ENCODE measurements at regions not wholly inside any gene's neighbourhood (a gene's known extent, or its start where the extent isn't known, plus 50 kb on each side); places are given as distances from the start of the nearest gene placed in this dataset.

- no peak for TF ChIP-seq CTCF (IDR thresholded peaks at IDR 0.05; ENCODE audit: insufficient read depth, low read length)
- TF ChIP-seq REST (IDR thresholded peaks at IDR 0.05; ENCODE audit: insufficient replicate concordance, low read depth): no peak
Observed at GRCh38 chr13:58935689-58936088, 1228.0 kb downstream of the DIAPH3 start.

Measured in HL-60 (cell line).